K562 (cell line): ENCODE measurements at regions not wholly inside any gene's neighbourhood (a gene's known extent, or its start where the extent isn't known, plus 50 kb on each side); places are given as distances from the start of the nearest gene placed in this dataset.

Source experiments
- ATAC-seq: fragments of 200-7000 bp; cut with Tn5 transposase; 3 replicates; pipeline ENCODE4 v1.9.1; 2020; ENCODE audit warnings: moderate library complexity
- BruUV-seq: library from RNA; stranded (reverse); fragments of 400-500 nt; replicated peaks from 2 replicates; lab custom pipeline; 2021; lab: Mats Ljungman, UMichigan
- CTCF ChIA-PET: fragments of 300-600 bp; formaldehyde crosslinking; extraction: SDS; loops from one replicate; lab custom pipeline; 2021; ENCODE audit warnings: low intra/inter-chr PET ratio; lab: Yijun Ruan, JAX
- POLR2A ChIA-PET: fragments of 300-600, 350-650 bp; sonication (Branson Sonifier 250); formaldehyde crosslinking; extraction: SDS; loops from one replicate; lab custom pipeline; 2021; ENCODE audit warnings: antibody characterized with exemption, inconsistent platforms; lab: Yijun Ruan, JAX
- DNase-seq, 4 experiments: peaks; one replicate each; pipeline versions ENCODE4 v3.0.0 to v3.0.0-alpha.2; 2011 to 2018; ENCODE audit warnings: low spot score in 3 of 4, mixed read lengths in 3 of 4; ENCODE audit errors: extremely low read depth in 1 of 4
- FAIRE-seq: peaks from 2 replicates; lab custom pipeline; 2011; peaks lifted over from hg19 to GRCh38; lab: Jason Lieb, UNC
- H2AFZ ChIP-seq: 2 replicates; pipeline ENCODE4 v1.6.0; 2011; ENCODE audit warnings: low read depth, low read length, control low read depth, inconsistent platforms
- H3K27ac ChIP-seq: fragments of 200-600 bp; 3 replicates; pipeline ENCODE4 v1.8.0; 2011; ENCODE audit warnings: low read depth, mild to moderate bottlenecking, control low read depth, inconsistent platforms, low read length, moderate library complexity, mixed read lengths; ENCODE audit errors: extremely low read depth
- H3K27me3 ChIP-seq, 2 experiments: fragments of 300-600 bp in 1 of 2; 2 replicates in 1 of 2; 3 replicates in 1 of 2; pipeline versions ENCODE4 v1.6.0 to v1.8.0; 2011; ENCODE audit warnings: inconsistent platforms in 2 of 2, low read length in 2 of 2, mild to moderate bottlenecking in 1 of 2, mixed read lengths in 1 of 2, moderate library complexity in 1 of 2; ENCODE audit not compliant: control insufficient read depth in 2 of 2, insufficient read depth in 2 of 2
- H3K36me3 ChIP-seq: fragments of 300-600 bp; 3 replicates; pipeline ENCODE4 v1.8.0; 2011; ENCODE audit warnings: mild to moderate bottlenecking, low read length, inconsistent platforms; ENCODE audit not compliant: control insufficient read depth, insufficient read depth
- H3K4me1 ChIP-seq, 2 experiments: fragments of 200-600 bp in 1 of 2; replicated peaks in 1 of 2; 2 replicates in 1 of 2; 3 replicates in 1 of 2; pipeline versions ENCODE4 v1.5.1 to v1.8.0; 2011; ENCODE audit warnings: inconsistent platforms in 2 of 2, low read length in 2 of 2, mild to moderate bottlenecking in 1 of 2, mixed read lengths in 1 of 2, moderate library complexity in 1 of 2; ENCODE audit not compliant: control insufficient read depth in 2 of 2, insufficient read depth in 2 of 2
- H3K4me2 ChIP-seq: 2 replicates; pipeline ENCODE4 v1.6.1; 2011; ENCODE audit warnings: low read length, control low read depth, inconsistent platforms, mixed read lengths; ENCODE audit not compliant: insufficient read depth
- H3K4me3 ChIP-seq: fragments of 200-600 bp; sonication (generic), shearing (Covaris generic); 2 replicates; pipeline ENCODE4 v1.5.1; 2016; ENCODE audit warnings: control low read depth, inconsistent platforms
- H3K79me2 ChIP-seq: fragments of 200-600 bp; 3 replicates; pipeline ENCODE4 v1.8.0; 2011; ENCODE audit warnings: low read length, inconsistent platforms; ENCODE audit not compliant: control insufficient read depth, insufficient read depth
- H3K9ac ChIP-seq, 2 experiments: 2 replicates each; pipeline versions ENCODE4 v1.6.0 to v1.6.1; 2011; ENCODE audit warnings: low read depth in 2 of 2, low read length in 2 of 2, control low read depth in 1 of 2, inconsistent platforms in 1 of 2, mild to moderate bottlenecking in 1 of 2, mixed read lengths in 1 of 2; ENCODE audit not compliant: insufficient read depth in 1 of 2
- H3K9me1 ChIP-seq: one replicate; pipeline ENCODE4 v1.6.0; 2011; ENCODE audit warnings: inconsistent platforms, mild to moderate bottlenecking, low read length, moderate library complexity; ENCODE audit not compliant: control insufficient read depth, insufficient read depth
- H3K9me3 ChIP-seq: replicated peaks from 2 replicates; pipeline ENCODE4 v1.5.1; 2011; ENCODE audit warnings: low read depth, low read length, inconsistent platforms; ENCODE audit not compliant: control insufficient read depth, insufficient read depth
- H4K20me1 ChIP-seq: replicated peaks from 2 replicates; pipeline ENCODE4 v1.6.1; 2011; ENCODE audit warnings: low read length, inconsistent platforms, mixed read lengths; ENCODE audit not compliant: control insufficient read depth, insufficient read depth
- ARHGAP35 ChIP-seq: fragments of 450-650 bp; IDR thresholded peaks from 2 replicates; pipeline ENCODE4 v1.6.1; 2018; ENCODE audit not compliant: partially characterized antibody
- C11orf30 ChIP-seq: fragments of 450-650 bp; IDR thresholded peaks from 2 replicates; pipeline ENCODE4 v1.6.1; 2016; ENCODE audit warnings: low read depth, mild to moderate bottlenecking
- CTCFL ChIP-seq: IDR thresholded peaks from 2 replicates; pipeline ENCODE4 v1.6.1; 2011; ENCODE audit warnings: borderline replicate concordance, low read depth, mild to moderate bottlenecking, moderate library complexity, low read length; ENCODE audit not compliant: insufficient read depth, poor library complexity, severe bottlenecking
- FOXP1 ChIP-seq: sonication (generic); formaldehyde crosslinking; IDR thresholded peaks from 2 replicates; pipeline ENCODE4 v1.8.0; 2022; ENCODE audit warnings: mild to moderate bottlenecking, missing genetic modification reagents
- GATA2 ChIP-seq: sonication (generic); formaldehyde crosslinking; IDR thresholded peaks from 2 replicates; pipeline ENCODE4 v1.4.0; 2020; ENCODE audit warnings: mild to moderate bottlenecking, missing genetic modification reagents
- HMG20A ChIP-seq: fragments of 450-650 bp; formaldehyde crosslinking; conservative IDR thresholded peaks from 2 replicates; pipeline ENCODE4 v1.4.0; 2020; ENCODE audit warnings: mild to moderate bottlenecking, mixed read lengths
- HMG20B ChIP-seq: fragments of 250-450 bp; sonication (Bioruptor Pico); IDR thresholded peaks from 2 replicates; pipeline ENCODE4 v1.5.0; 2021; ENCODE audit warnings: mild to moderate bottlenecking
- RBFOX2 ChIP-seq: fragments of 200-400 bp; formaldehyde crosslinking; IDR thresholded peaks from 2 replicates; pipeline ENCODE4 v1.6.1; 2017; ENCODE audit warnings: low read depth, mild to moderate bottlenecking, low read length, moderate library complexity
- SNRNP70 ChIP-seq: fragments of 200-400 bp; formaldehyde crosslinking; optimal IDR thresholded peaks from 2 replicates; pipeline ENCODE3; 2017; ENCODE audit warnings: low read depth, low read length
- ZFPM2 ChIP-seq: fragments of 250-450 bp; sonication (Bioruptor Pico); IDR thresholded peaks from 2 replicates; pipeline ENCODE4 v1.5.1; 2022; ENCODE audit warnings: mild to moderate bottlenecking
- ZNF212 ChIP-seq: fragments of 450-650 bp; formaldehyde crosslinking; IDR thresholded peaks from 2 replicates; pipeline ENCODE4 v1.4.0; 2020; ENCODE audit warnings: mild to moderate bottlenecking
- ZNF316 ChIP-seq: fragments of 450-650 bp; IDR thresholded peaks from 2 replicates; pipeline ENCODE4 v1.6.1; 2016
- ZNF511 ChIP-seq: sonication (generic); formaldehyde crosslinking; IDR thresholded peaks from 2 replicates; pipeline ENCODE4 v1.8.0; 2022; ENCODE audit warnings: mild to moderate bottlenecking, missing genetic modification reagents
- WGBS: fragments of 100-300 bp; shearing (Covaris generic); methylation state at CpG from one replicate; pipeline ENCODE4 v1.1.6; 2016; ENCODE audit warnings: low coverage, mixed read lengths; ENCODE audit not compliant: insufficient coverage; ENCODE audit errors: missing lambda C conversion rate; 5-methylcytosine and 5-hydroxymethylcytosine counted together
- in situ Hi-C: fragments of 300-500 bp; cut with MboI; formaldehyde crosslinking; loops from 4 replicates; pipeline ENCODE4 v1.15.0; 2018; ENCODE audit warnings: inconsistent platforms, mixed read lengths
- intact Hi-C: fragments of 100-400 bp; cut with micrococcal nuclease; formaldehyde crosslinking; loops from 2 replicates; pipeline ENCODE4 v1.14.2; 2022
- TF ChIP-seq, protein P1 (sequence below): fragments of 150-350 bp; conservative IDR thresholded peaks from 2 replicates; pipeline ENCODE4 v1.6.1; 2014; ENCODE audit warnings: low read length
- TF ChIP-seq, protein P2 (sequence below): fragments of 200-800 bp; sonication (Bioruptor generic); IDR thresholded peaks from 2 replicates; pipeline ENCODE4 v1.6.1; 2017; ENCODE audit warnings: missing genetic modification characterization, missing compliant biosample characterization

DNA sequence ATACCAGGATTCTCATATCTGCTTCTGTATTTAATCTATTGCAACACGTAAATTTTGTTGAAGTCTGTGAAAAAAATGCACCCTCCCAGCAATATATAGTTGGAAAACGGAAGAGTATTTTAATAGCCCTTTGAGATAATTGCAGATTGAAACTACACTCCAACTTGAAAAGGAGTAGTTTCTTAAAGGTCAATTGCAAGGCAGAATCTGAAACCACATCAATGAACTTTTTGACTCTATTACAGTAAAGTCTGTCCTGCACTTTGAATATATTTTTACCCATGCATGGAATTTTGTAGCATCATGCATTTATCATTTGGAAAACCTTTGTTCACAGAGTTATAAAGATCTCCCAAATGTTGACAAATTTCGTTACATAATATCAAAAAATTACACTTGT lies 311.6 kb upstream of the NREP start:
- no peaks in the 10 kb centered on the region for H3K4me1 ChIP-seq
- no TSS peak for BruUV-seq
- POLR2A ChIA-PET, result no interaction called here

More for the DNA sequence above, 311.6 kb upstream of the NREP start:
- H3K36me3 ChIP-seq, result no peaks in the 10 kb centered on the region
- no peak overlapping the region for H3K27ac ChIP-seq
- no peaks in the 10 kb centered on the region for H3K9me1 ChIP-seq
- FAIRE-seq (no peak), ATAC-seq (no peak), DNase-seq (no peak)
- no peaks in the 10 kb centered on the region for H3K9me3 ChIP-seq
- no peak overlapping the region for H2AFZ ChIP-seq
- H3K27me3 ChIP-seq, result no peaks in the 10 kb centered on the region
- H3K4me2 ChIP-seq, result no peak overlapping the region
- WGBS, result 0% methylated on average over 3 of the region's 3 CpGs
- H4K20me1 ChIP-seq, result no peaks in the 10 kb centered on the region
- intact Hi-C loops (no loop called here), in situ Hi-C loops (no loop called here)
- no peaks in the 10 kb centered on the region for H3K79me2 ChIP-seq
- TF ChIP-seq, protein P1, sequence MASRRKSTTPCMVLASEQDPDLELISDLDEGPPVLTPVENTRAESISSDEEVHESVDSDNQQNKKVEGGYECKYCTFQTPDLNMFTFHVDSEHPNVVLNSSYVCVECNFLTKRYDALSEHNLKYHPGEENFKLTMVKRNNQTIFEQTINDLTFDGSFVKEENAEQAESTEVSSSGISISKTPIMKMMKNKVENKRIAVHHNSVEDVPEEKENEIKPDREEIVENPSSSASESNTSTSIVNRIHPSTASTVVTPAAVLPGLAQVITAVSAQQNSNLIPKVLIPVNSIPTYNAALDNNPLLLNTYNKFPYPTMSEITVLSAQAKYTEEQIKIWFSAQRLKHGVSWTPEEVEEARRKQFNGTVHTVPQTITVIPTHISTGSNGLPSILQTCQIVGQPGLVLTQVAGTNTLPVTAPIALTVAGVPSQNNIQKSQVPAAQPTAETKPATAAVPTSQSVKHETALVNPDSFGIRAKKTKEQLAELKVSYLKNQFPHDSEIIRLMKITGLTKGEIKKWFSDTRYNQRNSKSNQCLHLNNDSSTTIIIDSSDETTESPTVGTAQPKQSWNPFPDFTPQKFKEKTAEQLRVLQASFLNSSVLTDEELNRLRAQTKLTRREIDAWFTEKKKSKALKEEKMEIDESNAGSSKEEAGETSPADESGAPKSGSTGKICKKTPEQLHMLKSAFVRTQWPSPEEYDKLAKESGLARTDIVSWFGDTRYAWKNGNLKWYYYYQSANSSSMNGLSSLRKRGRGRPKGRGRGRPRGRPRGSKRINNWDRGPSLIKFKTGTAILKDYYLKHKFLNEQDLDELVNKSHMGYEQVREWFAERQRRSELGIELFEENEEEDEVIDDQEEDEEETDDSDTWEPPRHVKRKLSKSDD, result no peak
- TF ChIP-seq ZNF212 (CRISPR knock-in tag) (no peak), HMG20A (no peak), GATA2 (no peak), ZNF316 (no peak), C11orf30 (no peak), ARHGAP35 (no peak), SNRNP70 (no peak), ZFPM2 (CRISPR knock-in tag) (no peak), ZNF511 (CRISPR knock-in tag) (no peak), RBFOX2 (no peak), FOXP1 (CRISPR knock-in tag) (no peak), HMG20B (CRISPR knock-in tag) (no peak), CTCFL (no peak)
- TF ChIP-seq, protein P2, sequence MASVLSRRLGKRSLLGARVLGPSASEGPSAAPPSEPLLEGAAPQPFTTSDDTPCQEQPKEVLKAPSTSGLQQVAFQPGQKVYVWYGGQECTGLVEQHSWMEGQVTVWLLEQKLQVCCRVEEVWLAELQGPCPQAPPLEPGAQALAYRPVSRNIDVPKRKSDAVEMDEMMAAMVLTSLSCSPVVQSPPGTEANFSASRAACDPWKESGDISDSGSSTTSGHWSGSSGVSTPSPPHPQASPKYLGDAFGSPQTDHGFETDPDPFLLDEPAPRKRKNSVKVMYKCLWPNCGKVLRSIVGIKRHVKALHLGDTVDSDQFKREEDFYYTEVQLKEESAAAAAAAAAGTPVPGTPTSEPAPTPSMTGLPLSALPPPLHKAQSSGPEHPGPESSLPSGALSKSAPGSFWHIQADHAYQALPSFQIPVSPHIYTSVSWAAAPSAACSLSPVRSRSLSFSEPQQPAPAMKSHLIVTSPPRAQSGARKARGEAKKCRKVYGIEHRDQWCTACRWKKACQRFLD (CRISPR knock-in tag), result no peak
- CTCF ChIA-PET, result no interaction called here
- H3K4me3 ChIP-seq, result no peak overlapping the region
- no peak overlapping the region for H3K9ac ChIP-seq
